NCI-H2029 treated with DMSO at 0.1 percent for 48 hours (cell line): ENCODE measurements at regions not wholly inside any gene's neighbourhood (a gene's known extent, or its start where the extent isn't known, plus 50 kb on each side); places are given as distances from the start of the nearest gene placed in this dataset.
"Not testable (repeated sequence)": the region's sequence is repeated elsewhere in the genome, so short reads cannot be mapped to it uniquely, and the experiment has no call there.

Experiments used
- DNase-seq: peaks from one replicate; lab custom pipeline; 2025; lab: John Stamatoyannopoulos, UW

DNA sequence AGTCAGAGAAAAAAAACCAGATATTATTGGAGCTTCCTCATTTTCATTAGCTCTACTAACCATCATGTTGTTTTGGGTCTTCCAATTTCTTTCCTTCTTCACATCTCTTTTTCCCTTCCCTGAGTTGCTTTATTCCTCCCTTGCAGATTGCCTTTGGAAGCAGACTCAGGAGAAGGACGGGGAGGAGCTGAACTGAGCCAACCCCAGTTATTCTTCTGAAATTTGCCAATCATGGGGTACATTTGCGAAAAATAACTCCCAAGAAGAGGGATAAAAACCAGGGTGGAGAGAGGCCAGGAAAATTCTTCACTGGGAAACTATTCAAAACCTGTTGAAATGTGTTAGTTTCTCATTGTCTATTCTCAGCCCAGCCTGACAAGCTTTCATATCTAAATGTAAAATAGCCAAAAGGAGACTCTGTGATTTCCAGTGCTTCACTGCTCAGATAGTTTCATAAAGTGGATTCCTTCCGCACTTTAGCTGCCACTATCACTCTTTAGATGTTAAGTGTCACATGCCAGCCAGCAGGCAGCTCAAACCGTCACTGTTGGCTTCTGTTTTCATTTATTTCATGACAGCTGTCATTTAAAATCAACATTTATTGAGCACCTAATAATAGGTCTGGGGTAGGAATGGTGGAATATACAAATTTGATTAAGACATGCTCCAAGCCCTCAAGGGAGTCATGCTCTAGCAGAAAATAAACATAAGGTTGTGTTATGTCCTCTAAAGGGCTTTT is 204.5 kb downstream of the SREK1 start:
- DNase-seq: no peak

DNA sequence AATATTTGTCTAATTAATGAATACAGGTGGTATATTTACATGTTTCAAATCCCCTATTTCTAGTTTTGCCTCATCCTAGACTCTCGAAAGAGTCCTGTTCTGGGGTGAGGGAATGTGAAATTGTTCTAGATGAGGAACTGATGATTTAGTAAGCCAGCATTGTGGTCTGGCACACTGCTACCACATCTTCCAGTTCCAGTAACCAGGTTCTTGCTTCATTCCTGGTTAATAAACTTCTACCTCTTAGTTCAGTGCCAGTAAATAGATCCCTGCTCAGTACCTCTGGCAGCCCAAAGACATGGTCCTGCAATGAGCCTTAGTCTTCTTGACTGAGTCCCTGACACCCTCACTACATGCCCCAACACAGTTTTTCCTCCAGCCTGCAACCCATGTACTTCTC is 207.7 kb downstream of the SREK1 start:
- no peak for DNase-seq

DNA sequence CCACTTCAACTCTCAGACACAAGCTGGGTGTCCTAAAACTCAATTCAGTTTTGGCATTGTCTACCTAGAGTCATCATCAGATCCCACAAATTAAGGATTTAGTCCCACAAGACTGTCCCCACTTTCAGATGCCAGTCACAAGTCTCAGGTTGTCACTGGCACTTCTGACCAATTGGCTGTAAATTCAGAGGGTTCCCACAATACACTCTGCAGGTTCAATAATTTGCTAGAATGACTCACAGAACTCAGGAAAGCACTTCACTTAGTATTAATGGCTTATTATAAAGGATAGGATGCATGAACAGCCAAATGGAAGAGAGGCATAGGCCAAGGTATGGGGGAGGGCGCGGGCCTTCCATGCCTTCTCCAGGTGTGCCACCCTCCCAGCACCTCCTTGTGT is 209.1 kb downstream of the SREK1 start:
- DNase-seq: no peak

DNA sequence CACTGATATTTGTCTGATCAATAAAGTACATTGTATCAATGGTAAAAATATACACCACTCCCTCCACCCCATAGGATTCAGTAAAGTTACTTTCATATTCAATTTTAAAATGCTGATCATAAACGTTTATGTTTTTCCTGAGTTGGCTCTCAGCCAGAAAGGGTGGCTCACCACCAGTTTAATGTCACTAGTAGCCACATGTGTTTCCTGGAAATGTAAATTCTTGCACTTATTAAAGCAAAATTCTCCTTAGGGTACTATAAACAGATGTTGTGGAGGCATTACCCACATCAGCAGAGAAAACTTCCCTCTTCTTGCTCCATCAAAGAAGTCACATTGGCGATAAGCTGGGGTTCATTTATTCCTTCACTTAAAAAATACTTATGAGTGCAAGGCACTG is 210.3 kb downstream of the SREK1 start:
- DNase-seq: no peak

DNA sequence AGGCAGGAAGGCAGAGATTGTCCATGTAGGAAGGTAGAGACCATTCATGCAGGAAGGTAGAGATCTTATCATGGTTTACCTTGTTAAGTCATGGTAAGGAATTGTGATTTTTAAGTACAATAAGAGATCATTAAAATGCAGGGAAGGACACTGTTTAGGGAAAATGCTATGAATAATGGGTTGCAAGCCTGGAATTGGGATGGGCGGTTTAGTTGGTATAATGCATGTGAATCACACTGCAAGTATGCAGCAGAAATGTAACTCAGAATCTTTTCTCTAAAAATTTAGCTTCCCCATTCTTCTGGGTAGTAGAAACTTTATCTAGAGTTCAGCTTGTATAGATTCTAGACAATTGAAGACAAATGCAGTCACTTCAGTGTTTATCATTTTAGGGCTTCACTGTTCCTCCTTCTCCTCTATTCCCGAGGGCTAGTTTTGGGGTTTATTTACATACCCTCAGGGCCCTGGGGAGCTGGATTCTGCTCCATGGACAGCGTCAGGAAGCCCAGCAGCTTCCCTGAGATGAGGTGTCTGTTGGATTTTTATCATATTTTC is 212.0 kb downstream of the SREK1 start:
- no peak for DNase-seq

DNA sequence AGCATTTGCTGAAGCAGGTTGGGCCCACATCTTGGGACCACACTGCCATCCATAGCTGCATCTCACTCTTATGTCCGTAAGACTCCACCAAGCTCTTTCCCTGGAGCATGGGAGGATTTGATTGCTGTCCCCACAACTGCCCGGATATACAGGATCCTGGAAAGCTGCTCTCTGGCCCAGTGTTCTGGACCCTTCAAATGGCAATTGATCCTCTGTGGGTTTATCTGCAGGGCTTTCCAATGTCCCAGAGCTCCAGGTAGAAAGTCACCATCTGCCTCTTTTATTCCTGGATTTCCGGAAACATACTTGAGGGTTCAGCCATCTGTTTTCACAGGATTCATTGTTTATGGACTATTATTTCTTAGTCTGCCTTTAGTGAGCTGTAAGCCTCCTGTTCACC is 214.6 kb downstream of the SREK1 start:
- DNase-seq: no peak

DNA sequence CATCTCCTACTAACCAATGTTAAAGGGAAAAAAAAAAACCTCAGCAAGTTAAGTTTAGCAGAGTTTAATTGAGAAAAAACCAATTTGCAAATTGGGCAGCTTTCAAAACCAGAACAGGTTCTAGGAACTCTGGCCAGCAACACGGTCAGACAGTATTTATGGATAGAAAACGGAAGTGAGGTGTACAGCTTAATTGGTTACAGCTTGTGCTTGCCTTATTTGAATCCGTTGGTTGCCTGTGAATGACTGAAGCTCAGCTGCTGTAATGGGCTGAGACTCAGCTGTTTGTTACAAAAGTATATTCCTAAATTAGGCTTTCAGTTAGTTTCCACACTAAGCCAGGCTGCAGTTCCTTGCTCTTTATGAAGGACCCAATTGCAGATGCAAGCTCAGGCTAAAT is 217.0 kb downstream of the SREK1 start:
- no peak for DNase-seq

DNA sequence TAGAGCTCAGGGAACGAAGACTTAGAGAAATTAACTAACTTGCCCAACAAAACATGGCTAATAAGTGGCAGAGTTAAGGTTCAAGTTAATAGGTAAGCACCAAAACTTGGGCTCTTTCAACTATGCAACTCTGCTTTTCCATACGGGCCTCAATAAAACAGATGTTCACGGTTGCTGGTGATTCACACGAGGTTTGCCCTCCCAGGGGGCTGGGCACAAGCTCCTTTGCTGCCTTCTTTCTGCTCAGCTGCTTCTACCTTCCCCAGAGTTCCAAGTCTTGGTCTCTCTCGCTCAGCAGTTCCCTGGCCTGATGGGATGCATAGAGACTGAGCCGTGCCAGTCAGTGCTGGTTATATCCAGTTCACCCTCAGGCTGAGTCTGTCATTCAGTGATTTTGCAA is 217.9 kb downstream of the SREK1 start:
- no peak for DNase-seq

DNA sequence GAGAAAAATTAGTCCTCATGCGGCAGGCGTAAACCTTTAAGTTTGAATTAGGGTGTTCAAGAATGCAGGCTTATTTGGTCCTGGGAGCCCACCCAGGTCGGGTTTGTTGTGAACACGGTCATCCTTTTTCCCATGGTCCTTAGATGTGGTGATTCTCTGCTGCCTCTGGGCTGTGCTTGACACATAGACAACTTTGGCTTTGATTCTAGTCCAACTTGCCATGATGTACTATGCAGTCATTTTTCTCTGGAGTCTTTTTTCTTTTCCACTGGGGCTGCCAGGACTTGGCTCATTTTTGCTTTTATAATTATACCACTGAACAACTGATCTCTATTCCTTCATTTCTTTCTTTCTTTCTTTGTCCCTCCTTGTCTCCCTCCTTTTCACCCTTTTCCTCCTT is 218.6 kb downstream of the SREK1 start:
- DNase-seq: no peak

DNA sequence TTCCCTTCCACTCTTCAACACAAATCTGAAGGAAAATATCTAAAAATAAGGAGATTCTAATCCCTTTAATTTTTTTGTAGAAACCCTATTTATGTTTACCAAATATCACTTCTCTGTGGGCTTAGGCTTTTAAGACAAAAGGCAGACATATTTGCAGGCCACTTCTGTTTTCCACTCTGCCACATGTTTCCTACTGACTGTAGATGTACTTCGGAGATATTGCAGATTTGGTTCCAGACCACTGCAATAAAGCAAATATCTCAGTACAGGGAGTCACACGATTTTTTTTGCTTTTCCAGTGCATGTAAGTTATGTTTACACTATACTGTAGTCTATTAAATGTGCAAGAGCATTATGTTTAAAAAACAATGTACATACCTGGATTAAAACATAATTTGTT is 219.0 kb downstream of the SREK1 start:
- no peak for DNase-seq

DNA sequence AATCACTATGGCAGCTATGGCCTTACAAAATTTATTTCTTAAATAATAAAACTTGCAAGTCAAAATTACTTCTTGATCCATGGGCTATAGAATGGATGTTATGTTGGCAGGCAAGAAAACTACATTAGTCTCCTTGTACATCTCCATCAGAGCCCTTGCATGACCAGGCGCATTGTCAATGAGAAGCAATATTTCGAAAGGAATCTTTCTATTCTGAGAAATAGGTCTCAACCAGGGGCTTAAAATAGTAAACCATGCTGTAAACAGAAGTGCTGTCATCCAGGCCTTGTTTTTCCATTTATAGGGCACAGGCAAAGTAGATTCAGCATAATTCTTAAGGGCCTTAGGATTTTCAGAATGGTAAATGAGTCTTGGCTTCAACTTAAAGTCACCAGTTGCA is 220.1 kb downstream of the SREK1 start:
- DNase-seq: no peak

DNA sequence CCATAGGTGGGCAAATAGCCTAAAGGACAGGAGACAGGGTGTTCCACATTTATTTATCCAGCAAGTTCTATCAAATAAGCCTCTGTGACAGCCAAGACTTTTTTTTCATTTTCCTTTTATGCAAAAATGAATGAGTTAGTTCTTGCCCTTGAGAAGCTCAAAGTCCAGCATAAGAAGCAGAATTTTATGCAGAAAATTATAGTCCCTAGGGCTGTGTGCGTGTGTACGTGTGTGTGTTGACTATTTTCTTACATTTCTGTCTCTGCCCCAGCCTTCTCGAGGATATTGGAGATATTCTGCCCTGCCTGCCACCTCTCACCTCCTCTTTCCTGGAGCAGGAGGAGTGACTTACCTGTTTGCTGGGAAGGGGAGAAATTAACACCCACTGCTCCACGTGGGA is 221.9 kb downstream of the SREK1 start:
- DNase-seq: no peak

DNA sequence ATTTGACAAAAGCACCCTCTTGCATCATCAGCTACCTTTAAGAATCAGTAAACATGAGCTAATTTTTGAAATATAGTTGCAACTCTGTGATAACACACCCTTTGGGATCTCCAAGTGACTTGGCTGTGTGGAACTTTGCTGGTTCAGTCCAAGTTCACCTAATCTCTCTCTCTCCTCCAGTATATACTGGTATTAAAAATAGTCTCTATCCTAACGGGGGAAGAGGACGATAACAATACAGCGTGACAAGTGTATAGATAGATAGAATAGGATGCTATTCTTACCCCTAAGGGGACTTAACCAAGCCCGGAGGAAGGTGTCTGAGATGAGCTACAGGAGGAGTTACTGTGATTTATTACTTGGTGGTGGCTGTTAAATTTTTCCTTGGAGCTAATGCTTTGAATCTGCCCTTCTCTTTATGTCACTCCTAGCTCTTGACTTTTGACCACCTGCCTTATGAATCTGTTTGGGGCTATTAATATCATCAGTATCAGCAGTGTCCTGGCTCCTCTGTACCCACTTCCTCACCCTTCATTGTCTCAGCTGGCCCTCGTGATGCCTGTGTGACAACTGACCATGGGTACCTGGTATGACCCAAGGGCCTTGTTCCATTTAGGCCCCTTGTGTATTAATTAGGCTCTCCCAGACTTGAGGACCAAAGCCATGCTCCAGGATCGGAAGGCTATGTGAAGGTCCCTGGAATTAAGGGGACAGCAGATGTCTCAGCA is 223.9 kb downstream of the SREK1 start:
- DNase-seq: no peak

DNA sequence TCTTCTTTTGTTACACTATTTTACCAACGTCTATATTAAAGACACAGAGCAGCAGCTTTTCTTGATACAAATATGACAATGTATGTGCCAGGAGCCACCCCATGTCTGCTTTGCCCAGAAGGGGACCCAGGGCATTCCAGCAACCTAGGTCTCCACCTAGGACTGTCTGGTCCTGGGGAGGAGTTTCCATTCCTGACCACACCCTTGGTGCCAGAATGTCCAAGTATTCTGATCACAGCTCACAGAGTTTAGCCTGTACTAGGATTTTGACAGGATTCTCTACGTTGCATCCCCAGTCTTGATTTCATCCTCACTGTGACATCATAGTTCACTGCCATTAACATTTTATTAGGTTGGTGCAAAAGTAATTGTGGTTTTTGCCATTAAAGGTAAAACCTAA is 224.7 kb downstream of the SREK1 start:
- no peak for DNase-seq

DNA sequence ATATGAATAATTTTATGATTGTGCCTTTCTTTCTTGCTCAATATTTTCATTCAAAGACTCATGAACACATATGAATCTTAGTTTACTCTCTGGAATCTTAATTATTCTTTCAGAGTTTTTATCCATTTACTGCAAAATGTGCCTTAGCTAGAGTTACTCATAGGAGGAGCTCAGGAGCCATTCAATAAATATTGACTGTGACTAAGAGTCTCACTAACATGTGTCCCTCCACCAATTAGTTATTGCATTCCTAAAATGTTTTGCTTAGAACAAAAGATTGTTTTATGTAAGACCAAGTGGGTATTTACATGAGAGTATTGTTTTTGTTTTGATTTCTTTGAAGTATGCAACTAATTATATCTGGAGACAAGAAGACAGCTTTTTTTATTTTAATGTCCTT is 218.4 kb upstream of the MAST4 start:
- no peak for DNase-seq

DNA sequence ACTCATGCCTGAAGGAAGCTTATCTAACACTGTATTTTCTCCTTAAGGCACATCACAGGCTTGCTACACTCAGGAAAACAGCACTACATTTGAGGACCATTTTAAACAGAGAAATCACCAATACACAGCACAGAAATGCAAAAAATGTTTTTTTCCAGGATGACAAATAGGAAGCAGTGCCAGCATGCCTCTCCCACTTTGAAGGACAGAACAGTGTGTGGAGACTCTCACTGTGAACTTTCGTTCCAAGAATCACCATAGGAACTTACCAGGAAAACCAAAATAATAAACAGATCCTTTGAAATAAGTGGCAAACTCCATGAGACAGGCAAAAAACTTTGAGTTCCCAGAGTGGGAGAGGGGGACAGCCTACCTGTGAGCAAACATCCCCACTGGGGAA is 217.8 kb upstream of the MAST4 start:
- no peak for DNase-seq

DNA sequence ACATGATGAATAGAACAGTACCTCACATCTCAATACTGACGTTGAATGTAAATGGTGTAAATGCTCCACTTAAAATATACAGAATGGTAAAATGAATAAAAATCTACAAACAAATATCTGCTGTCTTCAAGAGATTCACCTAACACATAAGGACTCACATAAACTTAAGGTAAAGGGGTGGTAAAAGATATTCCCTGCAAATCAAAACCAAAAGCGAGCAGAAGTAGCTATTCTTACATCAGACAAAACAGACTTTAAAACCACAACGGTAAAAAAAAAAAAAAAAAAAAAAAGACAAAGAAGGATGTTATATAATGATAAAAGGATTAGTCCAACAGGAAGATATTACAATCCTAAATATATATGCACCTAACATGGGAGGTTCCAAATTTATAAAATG is 214.0 kb upstream of the MAST4 start:
- no peak for DNase-seq

DNA sequence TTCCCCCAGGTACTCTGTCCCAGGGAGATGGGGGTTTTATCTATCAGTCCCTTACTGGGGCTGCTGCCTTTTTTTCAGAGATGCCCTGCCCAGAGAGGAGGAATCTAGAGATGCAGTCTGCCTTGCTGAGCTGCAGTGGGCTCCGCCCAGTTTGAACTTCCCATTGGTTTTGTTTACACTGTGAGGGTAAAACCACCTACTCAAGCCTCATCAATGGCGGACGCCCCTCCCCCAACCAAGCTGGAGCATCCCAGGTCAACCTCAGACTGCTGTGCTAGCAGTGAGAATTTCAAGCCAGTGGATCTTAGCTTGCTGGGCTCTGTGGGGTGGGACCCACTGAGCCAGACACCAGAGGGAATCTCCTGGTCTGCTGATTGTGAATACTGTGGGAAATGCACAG is 191.0 kb upstream of the MAST4 start:
- not testable (repeated sequence) for DNase-seq

DNA sequence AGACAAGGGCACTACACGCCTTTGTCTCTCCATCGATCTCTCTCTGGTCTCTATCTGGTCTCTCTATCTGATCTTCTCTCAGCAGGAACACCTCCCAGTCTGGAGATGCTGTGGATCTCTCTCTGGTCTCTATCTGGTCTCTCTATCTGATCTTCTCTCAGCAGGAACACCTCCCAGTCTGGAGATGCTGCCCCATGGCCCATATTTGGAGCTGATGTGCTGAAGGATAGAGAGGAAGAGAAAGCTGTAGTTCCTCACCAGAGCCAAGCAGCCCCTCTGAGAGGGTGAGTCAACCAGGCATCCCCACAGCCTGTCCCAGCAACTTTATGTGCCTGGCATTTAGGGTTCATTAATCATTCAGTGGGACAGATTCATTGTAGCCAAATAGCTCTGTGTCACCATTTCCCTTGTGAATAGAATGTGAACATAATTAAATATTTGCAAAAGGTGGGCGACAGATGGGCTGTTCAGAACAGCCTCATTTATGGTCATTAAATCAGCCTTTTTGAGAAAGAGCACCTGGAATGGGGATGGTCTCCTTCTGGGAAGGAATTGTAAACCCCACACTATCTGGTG is 189.3 kb upstream of the MAST4 start:
- DNase-seq: no peak

DNA sequence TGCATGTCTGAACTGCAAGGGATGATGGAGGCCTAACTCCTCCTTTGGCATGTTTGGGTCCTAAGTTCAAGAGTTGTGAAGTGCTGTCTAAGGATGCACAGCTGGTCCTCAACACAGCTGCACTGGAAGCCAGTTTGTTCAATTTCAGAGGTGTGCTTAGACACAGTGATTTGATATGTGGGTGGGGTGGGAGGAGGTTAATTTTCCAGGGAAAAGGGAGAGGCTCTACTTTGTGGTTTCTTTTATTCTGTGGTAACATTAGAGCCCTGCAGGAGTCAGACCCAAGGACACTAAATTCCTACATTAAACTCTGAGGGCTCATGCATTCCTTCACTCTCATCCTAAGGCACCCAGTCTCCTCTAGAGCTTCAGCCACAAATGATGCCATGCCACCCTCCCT is 188.4 kb upstream of the MAST4 start:
- DNase-seq: no peak

DNA sequence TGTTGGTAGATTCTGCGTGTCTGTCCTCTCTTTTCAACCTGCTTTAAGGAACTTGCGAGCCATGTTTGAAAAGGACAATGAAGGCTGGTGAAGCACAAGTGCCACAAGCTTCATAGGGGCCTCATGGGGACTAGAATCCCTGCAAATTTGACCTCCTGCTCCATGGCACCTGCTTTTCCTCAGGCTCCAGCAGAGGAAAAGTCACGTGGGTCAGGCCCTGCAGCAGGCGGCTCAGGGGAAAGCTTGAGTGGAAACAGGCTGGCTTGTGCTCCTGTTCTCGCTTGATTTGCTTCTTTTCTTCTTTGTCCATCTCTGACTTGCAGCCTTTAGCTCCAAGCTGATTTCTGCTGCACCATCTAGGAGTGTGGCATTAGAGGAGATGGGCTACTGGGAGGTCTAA is 187.6 kb upstream of the MAST4 start:
- DNase-seq: no peak

DNA sequence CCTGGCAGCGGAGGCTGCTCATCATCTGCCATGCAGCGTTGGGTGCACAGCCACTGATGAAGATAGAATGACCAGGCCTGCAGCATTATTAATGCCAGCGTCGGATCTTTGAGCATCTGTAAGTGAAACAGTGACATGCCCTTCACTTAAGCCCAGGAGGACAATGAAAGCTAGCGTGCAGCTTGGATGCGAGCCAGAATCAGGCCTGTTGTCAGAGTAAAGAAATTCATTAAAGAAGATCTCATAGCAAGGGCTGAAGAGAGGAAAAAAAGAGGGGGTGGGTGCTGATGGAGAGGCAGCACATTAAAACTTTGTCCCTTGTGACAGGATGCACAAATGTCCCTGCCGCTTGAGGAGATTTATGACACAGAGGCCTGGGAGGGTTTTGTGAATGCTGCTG is 186.1 kb upstream of the MAST4 start:
- DNase-seq: no peak

DNA sequence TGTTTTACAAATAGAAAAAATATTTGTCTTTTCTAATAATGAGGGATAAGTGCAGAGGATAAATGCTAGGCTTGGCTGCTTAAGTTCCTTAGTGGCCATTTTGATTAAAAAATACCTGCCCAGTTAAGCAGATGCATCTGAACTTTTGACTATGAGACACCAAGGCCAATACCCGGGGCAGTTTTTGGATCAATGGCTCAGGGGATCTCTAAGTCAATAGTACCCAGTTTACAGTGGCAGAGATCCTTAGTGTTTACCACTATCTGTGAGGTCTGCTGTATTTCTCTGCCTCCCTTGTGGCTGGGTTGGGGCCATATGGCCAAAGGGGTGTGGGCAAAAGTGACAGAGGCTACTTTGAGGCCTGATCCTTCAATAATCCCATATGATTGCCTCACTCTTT is 184.5 kb upstream of the MAST4 start:
- no peak for DNase-seq
